Fibroblast of villous mesenchyme (primary cell): ENCODE measurements at regions not wholly inside any gene's neighbourhood (a gene's known extent, or its start where the extent isn't known, plus 50 kb on each side); places are given as distances from the start of the nearest gene placed in this dataset.

Experiments
- DNase-seq: peaks from one replicate; pipeline ENCODE4 v3.0.0-alpha.2; 2010; ENCODE audit warnings: low read depth
- H3K4me3 ChIP-seq: 2 replicates; pipeline ENCODE4 v1.5.1; 2011; ENCODE audit warnings: low read depth, mild to moderate bottlenecking, low read length
- TF ChIP-seq, protein P1 (sequence below): IDR thresholded peaks from 2 replicates; pipeline ENCODE4 v1.5.1; 2012; ENCODE audit warnings: low read depth, mild to moderate bottlenecking, low read length; ENCODE audit not compliant: insufficient read depth

DNA sequence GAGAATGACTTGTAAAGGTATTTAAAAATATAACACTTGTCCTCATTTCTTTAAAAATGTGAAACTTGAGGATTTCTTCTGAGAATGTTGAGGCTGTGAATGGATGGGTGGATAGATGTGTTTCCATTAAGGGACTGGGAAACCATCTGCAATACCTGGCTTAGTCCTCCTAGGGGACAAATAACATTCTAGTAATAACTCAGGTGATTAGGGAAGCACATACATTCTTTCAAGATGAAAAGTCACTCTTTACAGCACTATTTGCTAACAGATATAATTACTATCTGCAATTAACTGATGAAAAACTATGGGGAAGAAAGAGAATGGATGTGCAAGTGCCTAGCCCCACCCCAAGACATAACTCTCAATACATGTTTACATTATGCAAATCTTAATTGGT is 542.3 kb downstream of the CD83 start:
- H3K4me3 ChIP-seq = no peak overlapping the region
- TF ChIP-seq, protein P1, sequence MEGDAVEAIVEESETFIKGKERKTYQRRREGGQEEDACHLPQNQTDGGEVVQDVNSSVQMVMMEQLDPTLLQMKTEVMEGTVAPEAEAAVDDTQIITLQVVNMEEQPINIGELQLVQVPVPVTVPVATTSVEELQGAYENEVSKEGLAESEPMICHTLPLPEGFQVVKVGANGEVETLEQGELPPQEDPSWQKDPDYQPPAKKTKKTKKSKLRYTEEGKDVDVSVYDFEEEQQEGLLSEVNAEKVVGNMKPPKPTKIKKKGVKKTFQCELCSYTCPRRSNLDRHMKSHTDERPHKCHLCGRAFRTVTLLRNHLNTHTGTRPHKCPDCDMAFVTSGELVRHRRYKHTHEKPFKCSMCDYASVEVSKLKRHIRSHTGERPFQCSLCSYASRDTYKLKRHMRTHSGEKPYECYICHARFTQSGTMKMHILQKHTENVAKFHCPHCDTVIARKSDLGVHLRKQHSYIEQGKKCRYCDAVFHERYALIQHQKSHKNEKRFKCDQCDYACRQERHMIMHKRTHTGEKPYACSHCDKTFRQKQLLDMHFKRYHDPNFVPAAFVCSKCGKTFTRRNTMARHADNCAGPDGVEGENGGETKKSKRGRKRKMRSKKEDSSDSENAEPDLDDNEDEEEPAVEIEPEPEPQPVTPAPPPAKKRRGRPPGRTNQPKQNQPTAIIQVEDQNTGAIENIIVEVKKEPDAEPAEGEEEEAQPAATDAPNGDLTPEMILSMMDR = no peak
- no peak for DNase-seq

GRCh38 chr6:14660806-14661579 is 543.4 kb downstream of the CD83 start:
- TF ChIP-seq, protein P1 = no peak
- DNase-seq = peak; percentile 47
- H3K4me3 ChIP-seq = no peak overlapping the region

- H3K4me3 ChIP-seq = no peak overlapping the region
- no peak for DNase-seq
- TF ChIP-seq, protein P1 = no peak
These were observed 544.1 kb downstream of the CD83 start for GRCh38 chr6:14661691-14662090.

- TF ChIP-seq, protein P1 = no peak
- H3K4me3 ChIP-seq = no peak overlapping the region
- DNase-seq = peak; percentile 25
These were observed 546.6 kb downstream of the CD83 start for GRCh38 chr6:14664112-14664601.

- no peak overlapping the region for H3K4me3 ChIP-seq
- DNase-seq = no peak
- TF ChIP-seq, protein P1 = no peak
These were observed 547.2 kb downstream of the CD83 start for GRCh38 chr6:14664621-14665315.

DNA sequence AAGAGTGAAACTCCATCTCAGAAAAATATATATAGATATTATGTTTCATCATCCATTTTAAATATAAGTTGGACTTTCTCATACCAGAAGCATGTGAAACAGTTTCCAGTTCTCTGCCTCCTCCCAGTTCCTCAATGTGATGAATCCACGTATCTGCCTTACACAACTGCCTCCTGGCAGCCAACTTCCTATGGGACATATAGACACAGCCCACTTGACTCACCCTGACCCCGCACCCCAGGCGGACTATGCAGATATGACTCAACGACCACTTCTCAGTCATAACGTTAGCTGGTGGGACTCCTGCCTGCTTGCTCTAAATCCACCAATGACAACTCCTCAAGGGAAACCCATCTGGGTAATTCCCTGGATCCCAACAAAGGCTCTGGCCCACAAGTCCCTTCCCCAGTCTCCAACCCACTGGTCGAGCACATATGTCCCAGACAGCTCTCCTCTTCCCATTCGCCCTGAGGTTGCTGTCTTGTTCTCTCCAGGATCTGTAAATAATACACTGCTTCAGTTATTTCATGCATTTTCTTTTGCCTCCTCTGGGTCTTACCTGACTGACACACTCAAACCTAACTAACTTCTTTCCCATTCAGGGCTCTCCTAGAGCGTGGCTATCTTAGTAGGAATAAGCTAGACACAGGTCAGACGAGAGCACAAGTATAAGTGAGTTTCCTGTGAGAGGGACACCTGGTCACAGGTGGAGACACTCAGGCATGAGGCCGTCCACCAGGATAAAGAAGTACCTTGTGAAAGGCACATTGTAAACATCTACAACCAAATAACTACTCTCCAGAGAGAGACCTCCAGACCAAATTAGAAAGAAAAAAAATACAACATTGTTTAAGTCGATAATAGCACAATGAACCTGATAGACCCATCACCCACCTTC is 548.5 kb downstream of the CD83 start:
- H3K4me3 ChIP-seq = no peak overlapping the region
- TF ChIP-seq, protein P1 = no peak
- peak; percentile 91 for DNase-seq
